GM23338 (cell line): ENCODE measurements at regions not wholly inside any gene's neighbourhood (a gene's known extent, or its start where the extent isn't known, plus 50 kb on each side); places are given as distances from the start of the nearest gene placed in this dataset.

ENCODE experiments used
- ATAC-seq: fragments of 200-7000 bp; cut with Tn5 transposase; 3 replicates; pipeline ENCODE4 v1.9.1; 2020
- DNase-seq: peaks from one replicate; pipeline ENCODE4 v3.0.0-alpha.2; 2015; ENCODE audit warnings: low spot score
- H2AFZ ChIP-seq: fragments of 200-600 bp; sonication (generic); 2 replicates; pipeline ENCODE4 v1.8.0; 2016; ENCODE audit warnings: antibody characterized with exemption, mild to moderate bottlenecking, moderate library complexity
- H3F3A ChIP-seq: fragments of 200-600 bp; sonication (generic); replicated peaks from 2 replicates; pipeline ENCODE4 v1.8.0; 2017; ENCODE audit warnings: antibody characterized with exemption, mixed run types, low read depth
- H3K27ac ChIP-seq: fragments of 200-600 bp; sonication (generic); 2 replicates; pipeline ENCODE4 v1.6.1; 2016; ENCODE audit warnings: low read depth
- H3K27me3 ChIP-seq: fragments of 200-600 bp; sonication (generic); 2 replicates; pipeline ENCODE4 v1.8.0; 2016; ENCODE audit warnings: mild to moderate bottlenecking, mixed run types, moderate library complexity; ENCODE audit not compliant: insufficient read depth
- H3K36me3 ChIP-seq: fragments of 200-600 bp; sonication (generic); 2 replicates; pipeline ENCODE4 v1.8.0; 2016; ENCODE audit warnings: mild to moderate bottlenecking; ENCODE audit not compliant: insufficient read depth
- H3K4me1 ChIP-seq: fragments of 200-600 bp; sonication (generic); 2 replicates; pipeline ENCODE4 v1.8.0; 2016; ENCODE audit warnings: mild to moderate bottlenecking, moderate library complexity; ENCODE audit not compliant: insufficient read depth
- H3K4me2 ChIP-seq: fragments of 200-600 bp; sonication (generic); 2 replicates; pipeline ENCODE4 v1.7.1; 2017; ENCODE audit warnings: mixed run types
- H3K4me3 ChIP-seq: fragments of 200-600 bp; sonication (generic); 2 replicates; pipeline ENCODE4 v1.6.1; 2016; ENCODE audit warnings: mixed run types
- H3K79me2 ChIP-seq: fragments of 200-600 bp; sonication (generic); replicated peaks from 2 replicates; pipeline ENCODE4 v1.8.0; 2017; ENCODE audit warnings: mild to moderate bottlenecking; ENCODE audit not compliant: insufficient read depth
- H3K9me2 ChIP-seq: fragments of 200-600 bp; sonication (generic); 2 replicates; pipeline ENCODE4 v1.8.0; 2017; ENCODE audit not compliant: insufficient read depth
- H4K20me1 ChIP-seq: fragments of 200-600 bp; sonication (generic); replicated peaks from 2 replicates; pipeline ENCODE4 v1.8.0; 2017; ENCODE audit warnings: mild to moderate bottlenecking; ENCODE audit not compliant: insufficient read depth
- H3K27ac Mint-ChIP-seq: 2 replicates; pipeline ENCODE4 v1.8.0; 2020; ENCODE audit warnings: inconsistent platforms, mild to moderate bottlenecking, moderate library complexity, mixed read lengths
- H3K27me3 Mint-ChIP-seq: 3 replicates; pipeline ENCODE4 v1.8.0; 2022; ENCODE audit warnings: low read depth, mild to moderate bottlenecking, moderate library complexity, mixed read lengths, inconsistent platforms; ENCODE audit not compliant: insufficient read depth, poor library complexity
- H3K36me3 Mint-ChIP-seq: 3 replicates; pipeline ENCODE4 v1.8.0; 2021; ENCODE audit warnings: low read depth, mild to moderate bottlenecking, inconsistent platforms, moderate library complexity, mixed read lengths
- H3K4me1 Mint-ChIP-seq: 3 replicates; pipeline ENCODE4 v1.8.0; 2020; ENCODE audit warnings: mild to moderate bottlenecking, inconsistent platforms, mixed read lengths
- H3K4me3 Mint-ChIP-seq: 3 replicates; pipeline ENCODE4 v1.8.0; 2021; ENCODE audit warnings: moderate library complexity, mild to moderate bottlenecking, inconsistent platforms, mixed read lengths
- H3K9me3 Mint-ChIP-seq: 3 replicates; pipeline ENCODE4 v1.8.0; 2020; ENCODE audit warnings: moderate library complexity, mild to moderate bottlenecking, inconsistent platforms, mixed read lengths
- CTCF ChIP-seq, 2 experiments: fragments of 200-600 bp in 1 of 2; sonication (generic) in 1 of 2; conservative IDR thresholded peaks; 2 replicates each; pipeline versions ENCODE4 v1.5.1 to v1.6.1; 2016 to 2017; ENCODE audit warnings: antibody characterized with exemption in 2 of 2, low read depth in 2 of 2, mild to moderate bottlenecking in 2 of 2, moderate library complexity in 1 of 2
- ETS1 ChIP-seq: IDR thresholded peaks from 2 replicates; pipeline ENCODE4 v1.6.1; 2016; ENCODE audit warnings: antibody characterized with exemption
- EZH2phosphoT487 ChIP-seq: fragments of 200-600 bp; sonication (generic); IDR thresholded peaks from one replicate; pipeline ENCODE4 v1.8.1; 2018; ENCODE audit warnings: antibody characterized with exemption; ENCODE audit not compliant: unreplicated experiment
- NANOG ChIP-seq: IDR thresholded peaks from 2 replicates; pipeline ENCODE4 v1.6.1; 2016; ENCODE audit warnings: antibody characterized with exemption, borderline replicate concordance
- POLR2AphosphoS5 ChIP-seq: IDR thresholded peaks from 2 replicates; pipeline ENCODE4 v1.6.1; 2016; ENCODE audit warnings: antibody characterized with exemption, low read depth
- ZNF114 ChIP-seq: fragments of 250-450 bp; sonication (Bioruptor Pico); IDR thresholded peaks from 2 replicates; pipeline ENCODE4 v1.5.0; 2020; ENCODE audit warnings: mild to moderate bottlenecking, moderate library complexity
- ZNF331 ChIP-seq: fragments of 250-450 bp; sonication (Bioruptor Pico); IDR thresholded peaks from 2 replicates; pipeline ENCODE4 v1.5.0; 2020; ENCODE audit warnings: low read depth, mild to moderate bottlenecking, moderate library complexity
- ZNF462 ChIP-seq: fragments of 250-450 bp; sonication (Bioruptor Pico); IDR thresholded peaks from 2 replicates; pipeline ENCODE4 v1.5.0; 2020; ENCODE audit warnings: mild to moderate bottlenecking, moderate library complexity

GRCh38 chr1:229749992-229750391 lies 123.9 kb downstream of the URB2 start (continued):
- no peak for TF ChIP-seq EZH2phosphoT487
- no peak for TF ChIP-seq ZNF331 (CRISPR knock-in tag)

GRCh38 chr1:229751610-229752009 lies 125.6 kb downstream of the URB2 start:
- no peaks in the 10 kb centered on the region for H3K36me3 Mint-ChIP-seq
- ATAC-seq, result no peak
- no peak overlapping the region for H3K4me3 Mint-ChIP-seq

GRCh38 chr1:229752679-229753078 lies 126.6 kb downstream of the URB2 start:
- Mint-ChIP-seq H3K4me1 (no peaks in the 10 kb centered on the region), H3K36me3 (no peaks in the 10 kb centered on the region), H3K4me3 (no peak overlapping the region), H3K27ac (no peak overlapping the region), H3K9me3 (no peaks in the 10 kb centered on the region), H3K27me3 (no peaks in the 10 kb centered on the region)
- H3K79me2 ChIP-seq, result no peaks in the 10 kb centered on the region
- no peaks in the 10 kb centered on the region for H3K4me1 ChIP-seq
- no peak overlapping the region for H3K4me3 ChIP-seq
- H3K27me3 ChIP-seq, result no peaks in the 10 kb centered on the region
- DNase-seq, result no peak
- peaks cover 4% of the 10 kb centered on the region; the same call in 1 of the 2 replicates for H3K9me2 ChIP-seq
- no peak overlapping the region for H2AFZ ChIP-seq
- H4K20me1 ChIP-seq, result no peaks in the 10 kb centered on the region
- H3K36me3 ChIP-seq, result no peaks in the 10 kb centered on the region
- H3K27ac ChIP-seq, result no peak overlapping the region
- no peak for ATAC-seq
- no peak overlapping the region for H3K4me2 ChIP-seq
- H3F3A ChIP-seq, result no peaks in the 10 kb centered on the region
- TF ChIP-seq NANOG (no peak), ZNF331 (CRISPR knock-in tag) (no peak), ETS1 (no peak), CTCF (conservative IDR thresholded peaks at IDR 0.05; ENCODE audit: low read depth in 2 of 2) (no peak), ZNF114 (CRISPR knock-in tag) (no peak), POLR2AphosphoS5 (no peak), EZH2phosphoT487 (no peak), ZNF462 (CRISPR knock-in tag) (no peak)

More at GRCh38 chr1:229751610-229752009, 125.6 kb downstream of the URB2 start:
- no peaks in the 10 kb centered on the region for H3K27me3 Mint-ChIP-seq
- H3K27ac Mint-ChIP-seq, result no peak overlapping the region
- no peak for DNase-seq
- Histone ChIP-seq H3K36me3 (no peaks in the 10 kb centered on the region), H3K4me2 (no peak overlapping the region), H3K79me2 (no peaks in the 10 kb centered on the region), H2AFZ (no peak overlapping the region), H3K4me1 (no peaks in the 10 kb centered on the region), H3F3A (no peaks in the 10 kb centered on the region), H3K4me3 (no peak overlapping the region), H4K20me1 (no peaks in the 10 kb centered on the region), H3K9me2 (peaks cover 4% of the 10 kb centered on the region; the same call in 1 of the 2 replicates), H3K27me3 (no peaks in the 10 kb centered on the region), H3K27ac (no peak overlapping the region)
- TF ChIP-seq ZNF331 (CRISPR knock-in tag), result no peak
- no peaks in the 10 kb centered on the region for H3K4me1 Mint-ChIP-seq
- no peaks in the 10 kb centered on the region for H3K9me3 Mint-ChIP-seq
